ENCODE measurements at regions not wholly inside any gene's neighbourhood (a gene's known extent, or its start where the extent isn't known, plus 50 kb on each side); places are given as distances from the start of the nearest gene placed in this dataset.

- no peak for DNase-seq (ENCODE audit: low read depth)
These were observed 168.4 kb upstream of the AVPR1A start for GRCh38 chr12:63319386-63319785.

- no peak for DNase-seq (ENCODE audit: low read depth)
These were observed 167.9 kb upstream of the AVPR1A start for GRCh38 chr12:63318933-63319332.

- no peak for DNase-seq (ENCODE audit: low read depth)
These were observed 167.3 kb upstream of the AVPR1A start for GRCh38 chr12:63318313-63318712.

DNA sequence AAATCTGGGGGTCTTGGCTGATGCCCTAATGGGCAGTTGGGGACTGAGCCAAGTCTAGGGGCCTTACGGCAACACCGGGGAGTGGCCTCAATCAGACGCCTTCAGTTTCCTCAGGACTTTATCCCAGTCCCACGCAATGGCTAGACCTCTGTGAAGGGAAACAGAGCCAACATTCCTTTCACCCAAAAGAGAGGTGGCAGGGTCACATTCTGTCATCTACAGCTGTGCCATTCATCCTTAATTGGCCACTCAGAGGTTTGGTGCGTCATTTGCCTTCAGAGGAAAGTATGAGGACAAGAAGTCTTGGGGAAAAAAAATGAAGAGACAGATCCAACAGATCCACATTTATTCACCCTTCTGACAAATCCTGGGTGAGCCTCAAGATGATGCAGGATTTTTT lies 166.9 kb upstream of the AVPR1A start:
- DNase-seq (ENCODE audit: low read depth), result no peak

GRCh38 chr12:63317286-63317846 lies 166.4 kb upstream of the AVPR1A start:
- no peak for DNase-seq (ENCODE audit: low read depth)

DNA sequence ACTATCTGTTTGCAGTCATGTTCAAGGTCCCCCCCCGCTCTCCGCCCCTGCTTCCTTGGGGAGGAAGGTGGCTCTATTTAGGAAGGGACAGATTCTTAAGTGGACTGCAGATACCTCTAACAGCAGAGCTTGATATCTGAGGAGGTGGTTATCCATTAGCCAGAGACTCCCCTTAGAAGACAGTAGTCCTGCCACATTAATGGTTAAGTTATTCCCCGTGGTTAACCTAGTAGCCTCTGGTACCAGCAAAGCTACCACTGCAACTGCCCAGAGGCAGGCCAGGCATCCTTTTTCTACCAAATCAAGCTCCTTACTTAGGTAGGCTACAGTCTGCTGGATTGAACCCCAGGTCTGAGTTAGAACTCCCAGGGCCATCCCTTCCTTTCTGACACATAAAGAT lies 162.1 kb upstream of the AVPR1A start:
- no peak for DNase-seq (ENCODE audit: low read depth)

DNA sequence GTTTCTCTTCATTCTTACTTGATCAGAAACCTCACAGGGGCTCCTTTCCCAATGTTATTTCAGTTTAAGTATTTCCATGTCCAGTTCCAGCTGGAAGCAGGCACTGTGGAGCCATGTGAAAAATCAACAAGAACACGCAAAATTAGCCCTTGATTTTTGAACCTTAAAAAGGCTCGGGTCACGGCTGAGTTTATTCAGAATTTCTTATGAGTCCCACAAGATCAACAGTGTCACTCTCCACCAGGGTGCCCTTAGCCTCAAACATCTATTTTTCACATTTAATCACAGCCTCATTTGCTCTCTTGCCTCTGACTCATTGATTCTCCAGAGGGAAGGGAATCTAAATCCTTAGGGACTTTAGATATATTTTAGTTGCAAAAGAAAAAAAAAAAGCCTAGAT lies 157.7 kb upstream of the AVPR1A start:
- DNase-seq (ENCODE audit: low read depth), result peak; percentile 45

DNA sequence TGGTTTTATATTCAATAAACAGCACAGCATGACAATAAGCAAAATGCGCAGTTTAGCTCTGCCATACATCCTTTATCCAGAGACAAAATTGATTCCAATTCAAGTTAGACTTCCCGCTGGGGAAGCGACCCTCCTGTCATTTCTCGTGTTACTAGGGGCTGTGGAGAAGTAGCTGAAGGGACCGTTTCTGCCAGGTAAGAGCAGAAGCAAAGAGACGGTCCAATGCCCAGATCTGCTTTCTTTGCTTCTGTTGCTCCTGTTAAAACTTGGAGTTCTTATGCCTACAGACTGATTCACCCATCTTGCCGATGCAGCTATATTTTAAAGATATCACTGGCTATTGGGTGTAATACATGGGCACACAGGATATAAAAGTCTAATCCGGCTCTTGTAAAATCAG lies 156.8 kb upstream of the AVPR1A start:
- no peak for DNase-seq (ENCODE audit: low read depth)

DNA sequence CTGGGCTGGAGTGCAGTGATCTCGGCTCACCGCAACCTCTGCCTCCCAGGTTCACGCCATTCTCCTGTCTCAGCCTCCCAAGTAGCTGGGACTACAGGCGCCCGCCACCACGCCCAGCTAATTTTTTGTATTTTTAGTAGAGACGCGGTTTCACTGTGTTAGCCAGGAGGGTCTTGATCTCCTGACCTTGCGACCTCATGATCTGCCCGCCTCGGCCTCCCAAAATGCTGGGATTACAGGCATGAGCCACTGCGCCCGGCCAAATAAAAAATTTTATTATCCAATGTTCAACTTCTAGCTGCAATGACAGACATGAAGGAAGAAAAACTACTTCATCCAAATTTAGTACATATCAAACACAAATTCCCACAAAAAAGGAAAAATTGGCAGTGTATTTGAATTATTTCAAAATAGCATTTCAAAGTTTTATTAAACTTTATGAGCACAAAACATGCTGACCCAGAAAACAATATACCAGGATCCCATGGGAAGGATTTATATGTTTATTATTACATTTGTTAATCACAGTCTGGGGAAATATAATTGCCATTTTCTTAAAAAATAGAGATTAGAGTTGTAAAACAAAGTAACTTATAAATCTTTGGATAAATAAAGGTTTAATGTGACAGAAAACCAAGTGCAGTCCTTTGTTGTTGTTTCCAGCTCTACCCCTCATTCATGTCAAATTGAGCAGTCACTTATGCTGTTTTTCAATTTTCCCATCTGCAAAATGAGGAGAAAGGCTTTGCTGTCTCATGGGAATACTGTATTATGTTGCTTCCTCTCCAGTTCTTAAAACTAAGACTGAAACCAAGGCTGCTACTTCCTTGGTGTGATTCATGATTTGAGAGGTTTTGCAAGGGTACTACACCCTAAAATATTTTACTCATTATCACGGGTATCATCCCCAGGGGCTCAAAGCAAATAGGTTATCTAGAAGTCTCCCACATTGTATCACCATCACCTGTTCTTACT lies 155.2 kb upstream of the AVPR1A start:
- DNase-seq (ENCODE audit: low read depth), result peak; percentile 64

GRCh38 chr12:63304887-63305316 lies 153.9 kb upstream of the AVPR1A start:
- DNase-seq (ENCODE audit: low read depth), result peak; percentile 36

DNA sequence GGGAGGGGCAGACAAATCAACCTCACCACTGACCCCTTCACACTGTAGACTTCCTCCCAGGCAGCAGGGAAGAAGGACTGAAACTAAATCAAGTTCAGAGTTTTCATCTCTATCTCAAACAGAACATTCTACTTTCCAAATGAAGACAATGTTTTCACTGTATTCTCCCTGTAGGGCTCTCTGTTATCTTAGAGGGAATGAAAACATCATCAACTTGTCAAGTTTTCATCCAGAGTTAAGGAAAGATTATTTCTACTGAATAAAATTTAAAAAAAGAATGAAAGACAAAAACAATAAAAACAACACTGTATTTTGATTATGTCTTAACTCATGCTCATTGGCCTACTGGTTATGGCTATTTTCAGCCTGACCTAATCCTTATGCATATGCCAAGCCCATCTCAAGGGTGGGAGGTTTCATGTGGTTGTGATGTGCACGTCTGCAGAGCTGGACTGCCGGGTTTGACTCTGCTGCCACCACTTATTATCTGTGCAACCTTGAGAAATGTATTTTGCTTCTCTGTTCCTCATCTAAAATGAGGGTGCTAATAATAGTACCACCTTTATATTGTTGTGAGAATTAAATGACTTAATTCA lies 152.0 kb upstream of the AVPR1A start:
- no peak for DNase-seq (ENCODE audit: low read depth)

- DNase-seq (ENCODE audit: low read depth), result no peak
These were observed 151.4 kb upstream of the AVPR1A start for GRCh38 chr12:63302269-63302940.

GRCh38 chr12:63301311-63301710 lies 150.3 kb upstream of the AVPR1A start:
- no peak for DNase-seq (ENCODE audit: low read depth)

DNA sequence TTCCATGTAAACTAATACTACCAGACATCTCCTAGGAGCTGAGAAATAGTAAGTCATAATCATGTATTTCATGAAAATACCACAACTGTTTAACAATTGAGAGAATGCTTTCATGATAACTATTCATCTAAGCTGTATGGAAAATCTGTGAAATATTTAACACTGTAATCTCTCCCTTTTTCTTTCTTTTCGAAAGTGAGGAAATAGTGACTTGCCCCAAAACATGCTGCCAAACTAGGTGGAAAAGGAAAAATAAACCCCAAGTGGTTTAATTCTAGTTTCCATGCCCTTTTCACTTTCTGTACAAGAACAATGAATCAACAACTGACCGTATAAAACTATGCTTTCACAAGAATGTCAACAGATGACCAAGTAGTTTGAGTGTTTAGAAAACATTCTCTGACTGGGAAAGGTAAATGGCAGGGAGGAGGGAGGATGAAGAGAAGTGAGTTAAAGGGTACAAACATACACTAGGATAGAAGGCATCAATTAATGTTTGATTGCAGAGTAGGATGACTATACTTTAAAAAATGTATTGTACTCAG lies 147.5 kb upstream of the AVPR1A start:
- peak; percentile 39 for DNase-seq (ENCODE audit: low read depth)

GRCh38 chr12:63294327-63294632 lies 143.3 kb upstream of the AVPR1A start:
- DNase-seq (ENCODE audit: low read depth), result peak; percentile 89

- peak; percentile 76 for DNase-seq (ENCODE audit: low read depth)
These were observed 141.6 kb upstream of the AVPR1A start for GRCh38 chr12:63292471-63293221.

- DNase-seq (ENCODE audit: low read depth), result peak; percentile 13
These were observed 125.8 kb upstream of the AVPR1A start for GRCh38 chr12:63276537-63277365.

GRCh38 chr12:63266988-63267387 lies 116.0 kb upstream of the AVPR1A start:
- DNase-seq (ENCODE audit: low read depth), result no peak

GRCh38 chr12:63264629-63265028 lies 113.6 kb upstream of the AVPR1A start:
- no peak for DNase-seq (ENCODE audit: low read depth)

- no peak for DNase-seq (ENCODE audit: low read depth)
These were observed 99.5 kb upstream of the AVPR1A start for GRCh38 chr12:63250486-63250885.

DNA sequence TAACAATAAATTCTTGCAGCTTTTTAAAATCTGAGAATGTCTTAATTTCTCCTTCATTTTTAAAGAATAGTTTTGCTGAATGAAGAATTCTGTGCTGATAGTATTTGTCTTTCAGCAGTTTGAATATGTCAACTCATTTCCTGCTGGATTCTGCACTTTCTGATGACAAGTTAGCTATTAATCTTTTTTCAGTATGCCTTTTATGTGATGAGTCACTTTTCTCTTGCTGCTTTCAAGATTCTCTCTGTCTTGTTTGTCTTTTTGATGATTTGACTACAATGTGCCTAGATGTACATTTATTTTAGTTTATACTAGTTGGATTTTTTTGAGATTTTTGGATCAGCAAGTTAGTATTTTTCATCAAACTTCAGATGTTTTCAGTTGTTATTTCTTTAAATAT lies 87.9 kb upstream of the AVPR1A start:
- no peak for DNase-seq (ENCODE audit: low read depth)

Measured in fibroblast of gingiva (primary cell).